ENCODE measurements at regions not wholly inside any gene's neighbourhood (a gene's known extent, or its start where the extent isn't known, plus 50 kb on each side); places are given as distances from the start of the nearest gene placed in this dataset.
A peak's percentile ranks its signal among the peaks of the same experiment; 100 is the strongest.
"Not testable (repeated sequence)": the region's sequence is repeated elsewhere in the genome, so short reads cannot be mapped to it uniquely, and the experiment has no call there.

DNA sequence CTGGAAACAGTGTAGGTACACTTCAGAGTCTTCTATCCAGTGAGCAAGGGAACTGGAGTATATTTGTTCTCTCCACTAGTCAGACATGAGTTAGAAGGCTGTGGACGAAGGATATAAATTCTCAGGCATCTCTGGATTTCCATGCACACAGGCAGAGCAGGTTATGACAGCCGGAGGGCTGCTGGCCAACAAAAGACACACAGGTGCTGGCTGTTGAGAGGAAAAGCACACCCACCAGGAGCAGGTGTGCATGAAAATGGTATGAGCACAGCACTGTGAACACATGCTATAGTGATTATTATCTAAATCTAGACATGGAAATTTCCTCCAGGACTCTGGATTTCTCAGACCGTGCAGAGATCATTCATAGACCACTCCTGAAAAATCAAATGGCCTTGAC lies 444.7 kb upstream of the RPS6KA3 start:
- peak; percentile 18 for DNase-seq

DNA sequence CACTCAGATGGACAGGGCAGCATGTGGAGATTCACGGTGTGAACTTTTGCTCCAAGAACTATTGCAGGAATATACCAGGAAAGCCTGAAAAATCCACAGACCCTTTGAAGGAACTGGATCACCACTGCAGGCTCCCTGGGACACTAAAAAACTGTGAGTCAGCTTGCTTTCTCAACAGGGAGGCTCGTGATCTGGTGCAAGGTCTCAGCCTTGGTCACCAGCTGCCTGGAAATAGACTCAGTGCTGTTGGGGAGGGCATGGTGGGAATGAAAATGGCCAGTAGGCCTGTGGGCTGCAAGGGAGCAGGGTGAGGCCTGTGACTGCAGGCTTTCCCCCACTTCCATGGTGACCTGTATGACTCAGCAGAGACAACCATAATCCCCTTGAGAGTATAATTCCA lies 426.4 kb upstream of the RPS6KA3 start:
- DNase-seq, result no peak

DNA sequence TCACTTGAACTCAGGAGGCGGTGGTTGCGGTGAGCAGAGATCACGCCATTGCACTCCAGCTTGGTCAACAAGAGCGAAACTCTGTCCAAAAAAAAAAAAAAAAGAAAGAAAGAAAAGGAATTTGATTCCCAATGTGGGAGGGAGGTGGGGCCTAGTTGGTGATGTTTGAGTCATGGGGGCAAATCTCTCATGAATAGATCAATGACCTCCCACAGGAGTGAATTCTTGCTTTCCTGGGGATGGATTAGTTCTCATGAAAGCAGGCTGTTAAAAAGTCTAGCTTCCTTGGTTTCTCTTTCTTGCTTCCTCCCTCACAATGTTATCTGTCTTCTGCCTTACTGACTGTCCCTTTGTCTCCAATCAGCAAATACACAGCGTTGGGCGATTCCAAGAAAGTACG lies 419.5 kb upstream of the RPS6KA3 start:
- DNase-seq, result no peak

DNA sequence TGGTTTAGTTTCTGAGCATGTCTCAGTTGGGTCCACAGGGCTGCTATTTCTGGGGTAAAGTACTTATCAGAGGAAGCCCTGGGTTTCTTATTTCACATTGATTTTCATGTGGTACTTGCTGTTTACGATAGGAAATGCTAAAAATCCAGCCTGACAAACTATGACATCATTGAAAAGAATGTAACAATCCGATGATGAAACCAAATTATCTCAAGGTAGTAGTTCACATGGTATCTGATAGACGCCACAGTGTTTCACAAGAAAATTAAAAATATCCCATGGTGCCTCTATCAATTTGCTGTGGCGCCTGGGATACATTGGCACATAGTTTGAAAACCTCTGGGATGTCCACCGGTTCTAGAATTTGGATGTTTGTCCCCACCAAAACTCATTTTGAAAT lies 418.9 kb upstream of the RPS6KA3 start:
- DNase-seq, result no peak

DNA sequence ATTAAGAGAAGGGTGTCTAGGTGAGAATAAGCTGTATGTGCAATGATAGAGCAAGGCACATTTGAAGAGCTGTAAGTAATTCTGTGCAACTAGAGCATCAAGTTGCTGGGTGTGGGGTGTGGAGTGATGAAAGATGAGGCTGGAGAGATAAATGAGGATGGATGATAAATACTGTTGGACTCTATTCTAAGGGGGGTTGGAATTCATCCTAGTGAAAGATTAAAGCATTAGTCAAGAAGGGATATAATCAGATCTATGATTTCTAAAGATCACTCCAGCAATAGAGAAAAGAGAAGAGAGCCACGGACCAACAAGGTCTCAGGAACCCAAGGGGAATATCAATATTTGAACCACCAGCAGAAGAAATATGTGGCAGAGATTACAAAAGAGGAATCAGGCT lies 415.0 kb upstream of the RPS6KA3 start:
- no peak for DNase-seq

DNA sequence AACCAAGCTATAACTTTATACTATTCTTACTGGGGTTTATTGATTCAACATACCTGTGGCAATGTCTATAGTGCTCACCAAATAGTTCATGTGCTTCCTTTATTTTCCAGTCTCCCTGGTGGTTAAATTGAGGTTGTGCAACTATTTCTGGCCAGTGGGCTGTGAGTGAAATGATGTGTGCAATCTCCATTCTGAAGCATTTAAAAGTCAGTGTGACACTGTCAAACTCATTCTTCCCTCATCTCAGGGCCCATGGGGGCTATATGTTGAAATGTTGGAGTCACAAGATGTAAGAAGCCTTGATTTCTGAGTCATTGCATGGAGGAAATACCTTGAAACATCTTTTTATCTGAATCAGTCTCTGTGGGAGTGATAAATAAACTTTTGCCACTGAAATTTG lies 414.3 kb upstream of the RPS6KA3 start:
- DNase-seq, result no peak

DNA sequence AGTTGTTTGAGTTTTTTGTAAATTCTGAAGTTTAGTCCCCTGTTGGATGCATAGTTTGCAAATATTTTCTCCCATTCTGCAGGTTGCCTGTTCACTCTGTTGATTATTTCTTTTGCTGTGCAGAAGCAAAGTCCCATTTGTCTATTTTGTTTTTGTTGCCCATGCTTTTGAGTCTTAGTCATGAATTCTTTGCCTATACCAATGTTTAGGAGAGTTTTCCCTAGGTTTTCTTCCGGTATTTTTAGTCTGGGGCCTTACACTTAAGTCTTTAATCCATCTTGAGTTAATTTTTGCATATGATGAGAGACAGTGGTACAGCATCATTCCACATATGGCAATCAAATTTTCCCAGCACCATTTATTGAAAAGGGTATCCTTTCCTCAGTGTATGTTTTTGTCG lies 405.8 kb upstream of the RPS6KA3 start:
- DNase-seq, result no peak

DNA sequence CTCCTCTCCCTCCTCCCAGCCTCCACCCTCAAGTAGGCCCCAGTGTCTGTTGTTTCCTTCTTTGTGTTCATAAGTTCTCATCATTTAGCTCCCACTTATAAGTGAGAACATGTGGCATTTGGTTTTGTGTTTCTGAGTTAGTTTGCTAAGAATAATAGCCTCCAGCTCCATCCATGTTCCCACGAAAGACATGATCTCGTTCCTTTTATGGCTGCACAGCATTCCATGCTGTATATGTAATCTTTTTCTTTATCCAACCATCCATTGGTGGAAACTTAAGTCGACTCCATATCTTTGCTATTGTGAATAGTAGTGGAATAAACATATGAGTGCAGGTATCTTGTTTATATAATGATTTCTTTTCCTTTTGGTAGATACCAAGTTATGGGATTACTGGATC lies 405.0 kb upstream of the RPS6KA3 start:
- not testable (repeated sequence) for DNase-seq

DNA sequence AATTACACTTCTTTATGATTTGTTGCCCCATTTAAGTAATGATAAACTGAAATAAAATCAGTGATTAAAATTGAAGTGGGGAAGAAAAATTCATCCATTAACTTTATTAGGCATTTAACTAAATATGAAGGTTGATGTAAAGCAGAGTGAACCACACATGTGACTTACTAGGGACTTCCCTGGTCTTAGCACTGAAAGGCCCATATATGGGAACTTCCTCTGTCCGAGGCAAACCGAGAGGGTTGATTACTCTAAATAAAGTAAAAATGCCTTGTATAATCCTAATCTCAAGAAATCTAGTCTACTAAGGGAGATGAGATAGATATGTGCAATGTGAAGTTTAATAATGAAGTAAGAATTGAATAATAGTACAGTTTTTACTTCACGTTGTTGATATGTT lies 403.9 kb upstream of the RPS6KA3 start:
- DNase-seq, result no peak

DNA sequence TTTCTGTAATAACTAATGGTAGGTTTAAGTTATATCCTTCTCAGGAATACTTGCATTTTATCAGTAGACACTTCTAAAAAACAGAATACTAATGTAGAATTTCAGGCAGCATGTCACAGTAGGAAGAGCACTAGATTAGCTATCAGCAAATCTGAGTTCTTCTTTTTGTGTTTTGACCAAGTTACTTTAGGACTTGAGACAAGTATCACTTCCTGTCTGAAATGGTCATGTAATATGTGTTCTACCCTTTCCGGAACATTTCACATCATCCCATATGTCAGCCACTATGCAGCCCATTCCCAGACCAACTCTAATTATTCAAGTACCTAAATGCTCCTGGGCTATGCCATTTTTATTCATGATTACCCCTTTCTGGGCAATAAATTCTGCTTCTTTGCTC lies 401.8 kb upstream of the RPS6KA3 start:
- DNase-seq, result no peak

DNA sequence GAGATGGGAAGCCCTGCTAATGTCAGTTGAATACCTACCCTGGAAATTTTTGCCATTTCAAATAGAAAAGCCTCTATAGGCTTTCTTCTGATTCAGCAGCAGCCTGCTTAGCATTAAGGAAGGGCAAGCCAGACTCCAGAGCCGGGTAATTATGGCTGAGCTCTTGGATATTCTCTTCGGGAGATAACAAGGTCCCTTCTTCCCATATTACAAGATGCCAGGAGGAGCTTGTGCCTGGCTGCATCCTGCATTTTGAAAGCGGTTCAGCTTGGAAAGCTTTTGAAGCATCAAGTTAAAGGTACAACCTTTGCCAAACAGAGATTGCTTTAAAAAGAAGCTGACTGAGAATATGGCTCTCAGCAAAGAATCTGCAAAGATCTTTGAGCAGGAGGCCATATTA lies 399.6 kb upstream of the RPS6KA3 start:
- DNase-seq, result no peak

DNA sequence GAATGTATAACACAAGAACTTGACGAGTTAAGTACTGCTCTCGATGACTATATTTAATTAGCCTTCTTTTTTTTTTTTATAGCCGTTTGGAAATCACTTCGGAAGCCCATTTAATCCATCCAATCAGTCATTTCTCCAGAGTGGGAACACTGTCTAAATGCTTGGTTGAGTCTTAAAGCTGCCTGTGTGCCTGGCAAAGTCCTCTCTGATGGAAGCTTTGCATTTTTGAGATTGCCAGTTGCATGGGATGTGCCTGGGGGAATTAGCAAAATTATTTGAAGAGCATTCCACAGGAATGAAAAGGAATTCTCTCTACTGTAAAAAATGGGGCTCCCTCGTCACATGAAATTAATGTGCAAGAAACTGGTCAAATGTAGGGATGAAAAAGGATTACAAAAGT lies 398.8 kb upstream of the RPS6KA3 start:
- no peak for DNase-seq

DNA sequence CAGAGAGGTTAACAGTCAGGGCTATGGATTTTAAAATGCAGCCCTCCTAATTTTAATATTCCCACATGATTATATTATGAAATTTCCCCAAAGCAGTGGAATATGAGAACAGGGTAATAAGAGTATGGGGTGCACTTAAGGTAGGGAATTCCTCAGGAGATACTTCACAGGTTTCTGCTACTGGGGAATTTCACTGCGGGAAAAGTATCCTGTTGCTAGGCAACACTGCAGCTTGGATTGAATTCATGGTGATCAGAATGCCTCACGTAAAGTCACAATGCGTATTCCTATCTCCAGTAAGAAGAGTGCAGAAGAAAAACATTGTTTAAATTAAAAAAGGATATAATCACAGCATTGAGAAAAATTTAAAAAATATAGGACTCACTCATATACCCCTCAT lies 398.1 kb upstream of the RPS6KA3 start:
- DNase-seq, result no peak

DNA sequence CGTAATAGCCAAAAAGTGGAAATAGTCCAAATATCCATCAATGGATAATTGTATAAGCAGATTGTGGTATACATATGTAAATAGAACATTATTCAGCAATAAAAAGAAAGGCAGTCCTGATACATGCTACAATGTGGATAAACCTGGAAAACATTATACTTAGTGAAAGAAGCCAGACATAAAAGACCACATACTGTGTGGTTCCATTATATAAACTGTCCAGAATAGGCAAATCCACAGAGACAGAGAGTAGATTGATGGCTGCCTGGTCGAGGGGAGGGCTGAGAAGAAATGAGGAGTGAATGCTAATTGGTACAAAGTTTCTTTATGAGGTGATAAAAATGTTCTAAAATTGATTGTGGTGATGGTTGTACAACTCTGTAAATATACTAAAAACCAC lies 397.4 kb upstream of the RPS6KA3 start:
- DNase-seq, result no peak

DNA sequence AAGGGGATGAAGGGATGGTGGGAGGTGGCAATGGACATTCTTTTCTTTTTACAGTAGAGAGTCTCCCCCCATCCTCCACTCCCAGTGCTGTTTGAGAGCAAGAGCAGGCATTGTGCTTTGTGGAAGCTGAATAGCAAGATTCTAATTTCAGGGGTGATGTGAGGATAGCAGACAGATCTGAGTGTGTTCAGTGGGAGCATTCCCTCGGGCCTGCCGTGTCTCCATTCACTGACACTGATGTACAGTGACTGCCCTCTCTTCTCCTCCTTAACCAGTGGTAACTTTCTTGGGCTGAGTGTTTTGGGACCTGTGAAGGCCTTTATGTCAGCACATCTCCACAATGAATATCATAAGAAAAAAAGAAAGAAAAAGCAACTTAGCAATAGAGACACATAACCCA lies 396.6 kb upstream of the RPS6KA3 start:
- DNase-seq, result no peak

DNA sequence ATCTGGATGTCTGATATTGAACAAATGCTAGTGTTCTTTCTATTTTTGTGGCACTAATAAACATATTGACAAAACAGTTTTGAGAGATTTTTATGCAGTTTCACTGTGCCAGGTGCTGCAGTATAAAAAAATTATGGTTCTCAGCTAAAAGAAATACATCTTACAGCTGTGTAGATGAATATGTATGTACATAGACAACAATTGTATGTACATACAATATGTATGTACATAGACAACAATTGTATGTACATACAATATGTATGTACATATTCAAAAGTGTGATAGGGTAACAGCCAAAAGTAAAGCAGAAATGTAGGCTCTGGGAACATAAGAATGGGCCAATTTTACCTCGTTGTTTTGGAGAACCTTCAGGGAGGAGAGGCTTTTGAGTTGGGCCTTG lies 390.0 kb upstream of the RPS6KA3 start:
- DNase-seq, result no peak

DNA sequence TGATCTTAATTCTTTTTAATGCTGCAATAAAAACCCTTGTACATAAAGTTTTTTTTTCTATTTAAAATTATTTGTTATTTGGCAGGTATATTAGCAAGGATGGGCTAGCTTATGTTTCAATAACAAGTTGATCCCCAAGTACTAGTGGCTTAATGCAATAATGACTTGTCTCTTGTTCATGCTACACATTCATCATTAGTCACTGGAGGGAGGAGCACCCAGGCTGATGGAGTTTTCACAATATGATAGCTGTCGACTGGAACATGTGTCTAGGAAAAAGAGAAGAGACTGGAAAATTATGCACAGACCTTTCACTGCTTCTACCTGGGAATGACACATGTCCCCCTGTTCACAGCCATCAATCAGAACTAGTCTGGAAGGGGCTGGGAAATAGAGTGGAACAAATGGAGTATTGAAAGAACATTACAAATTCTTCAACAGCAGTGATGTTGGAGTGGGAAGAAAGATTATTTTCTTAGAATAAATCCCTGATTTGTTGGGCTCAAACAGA lies 387.9 kb upstream of the RPS6KA3 start:
- no peak for DNase-seq

DNA sequence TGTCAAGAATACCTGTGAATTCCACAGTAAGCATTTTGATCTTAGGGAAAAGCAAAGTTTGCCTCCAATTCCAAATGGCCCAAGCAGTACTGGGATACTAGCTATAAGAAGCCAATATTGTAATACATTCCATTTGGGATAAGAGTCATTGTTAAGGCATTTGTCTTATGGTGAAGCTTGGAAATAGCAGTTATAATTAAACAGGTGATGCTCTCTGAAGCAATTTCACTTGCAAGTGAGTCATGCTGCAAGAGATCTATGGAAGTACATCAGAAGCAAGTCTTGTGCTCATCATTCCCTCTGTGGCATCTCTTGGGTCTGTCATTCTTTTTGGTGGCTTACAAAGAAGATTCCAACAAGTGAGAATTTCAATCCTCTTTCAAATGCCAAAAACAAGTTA lies 386.4 kb upstream of the RPS6KA3 start:
- DNase-seq, result no peak

DNA sequence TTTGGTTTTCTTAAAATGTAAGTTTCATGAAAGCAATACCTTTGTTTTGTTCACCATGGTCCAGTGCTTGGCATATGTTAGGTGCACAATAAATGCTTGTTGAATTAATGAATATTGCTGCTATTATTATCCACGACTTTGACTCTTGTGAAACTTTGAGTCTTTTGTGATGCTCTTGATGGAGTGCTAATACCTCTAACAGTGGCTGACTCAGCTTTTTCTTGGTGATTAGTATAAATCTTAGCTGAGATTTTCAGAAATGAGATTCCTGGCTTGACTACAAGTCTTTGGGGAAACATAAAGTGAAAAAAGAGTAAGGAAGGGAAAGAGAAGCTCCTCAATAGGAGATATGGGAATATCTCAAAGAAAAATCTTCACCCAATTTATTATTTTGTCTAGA lies 375.2 kb upstream of the RPS6KA3 start:
- DNase-seq, result no peak

DNA sequence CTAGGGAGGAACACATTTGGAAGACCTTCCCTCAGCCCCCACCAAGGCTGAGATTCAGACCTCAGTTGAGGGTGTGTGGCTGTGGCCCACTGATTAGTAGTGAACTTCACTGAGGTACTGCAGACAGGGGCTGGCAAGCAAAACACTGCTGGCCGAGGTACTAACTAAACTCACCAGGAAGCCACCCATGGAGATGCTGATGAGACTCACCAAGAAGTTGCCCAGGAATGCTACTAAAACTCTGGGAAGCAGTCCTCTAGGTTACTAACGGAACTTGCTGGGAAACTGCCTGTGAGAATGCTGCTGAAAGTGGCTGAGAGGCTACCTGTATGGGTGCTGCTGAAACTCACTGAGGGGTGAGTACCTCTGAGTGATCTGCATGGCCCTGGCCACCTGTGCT lies 372.4 kb upstream of the RPS6KA3 start:
- DNase-seq, result no peak

DNA sequence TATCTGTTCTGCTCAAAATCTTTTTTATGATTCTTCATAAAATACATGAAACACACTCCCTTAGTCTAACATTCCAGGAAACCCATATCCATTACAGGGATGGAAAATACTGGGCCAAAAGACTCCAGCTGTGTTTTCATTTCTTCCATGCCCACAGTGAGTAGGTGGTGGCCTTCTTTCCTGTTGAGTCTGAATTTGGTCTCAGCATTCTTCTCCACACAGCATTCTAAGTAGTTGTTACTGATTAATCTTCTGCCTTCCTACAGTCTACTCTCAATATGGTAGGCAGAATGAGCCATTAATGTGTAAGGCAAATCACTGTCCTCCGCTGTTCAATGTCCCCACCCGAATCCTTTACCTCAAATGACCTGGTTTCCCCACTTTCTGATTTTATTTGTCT lies 370.6 kb upstream of the RPS6KA3 start:
- DNase-seq, result no peak

DNA sequence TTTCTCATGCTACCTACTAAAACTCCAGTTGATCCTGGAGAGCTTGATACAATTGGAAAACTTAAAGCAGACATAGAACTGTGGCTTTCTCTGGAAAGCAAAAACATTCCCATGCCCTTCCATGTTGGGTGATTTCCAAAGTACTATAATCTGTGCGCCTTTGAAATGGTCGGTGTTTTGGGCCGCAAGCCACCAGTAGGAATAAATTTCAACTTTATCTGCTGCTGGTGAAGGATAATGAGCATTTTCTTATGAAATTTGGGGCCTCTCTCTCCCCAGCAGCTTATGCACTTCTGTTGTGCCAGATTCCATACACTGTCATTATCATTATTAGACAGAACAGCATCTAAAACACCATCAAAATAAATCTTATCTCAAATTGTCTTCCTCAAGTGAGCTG lies 366.7 kb upstream of the RPS6KA3 start:
- no peak for DNase-seq

DNA sequence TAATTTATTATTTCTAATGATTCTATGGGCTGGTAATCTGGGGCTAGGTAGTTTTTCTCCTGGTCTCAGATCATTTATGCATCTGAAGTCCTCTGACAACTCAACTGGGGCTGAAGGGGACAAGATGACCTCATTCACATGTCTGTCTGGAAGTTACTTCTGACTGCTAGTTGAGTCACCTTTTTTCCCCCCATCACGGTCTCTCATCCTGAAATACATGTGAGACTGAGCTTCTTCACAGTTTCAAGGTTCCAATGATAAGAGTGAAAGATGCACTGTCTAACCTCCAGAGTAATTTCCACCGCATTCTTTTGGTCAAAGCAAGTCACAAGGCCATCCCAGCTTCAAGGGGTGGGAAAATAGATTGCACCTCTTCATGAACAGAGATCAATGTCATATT lies 356.7 kb upstream of the RPS6KA3 start:
- no peak for DNase-seq

DNA sequence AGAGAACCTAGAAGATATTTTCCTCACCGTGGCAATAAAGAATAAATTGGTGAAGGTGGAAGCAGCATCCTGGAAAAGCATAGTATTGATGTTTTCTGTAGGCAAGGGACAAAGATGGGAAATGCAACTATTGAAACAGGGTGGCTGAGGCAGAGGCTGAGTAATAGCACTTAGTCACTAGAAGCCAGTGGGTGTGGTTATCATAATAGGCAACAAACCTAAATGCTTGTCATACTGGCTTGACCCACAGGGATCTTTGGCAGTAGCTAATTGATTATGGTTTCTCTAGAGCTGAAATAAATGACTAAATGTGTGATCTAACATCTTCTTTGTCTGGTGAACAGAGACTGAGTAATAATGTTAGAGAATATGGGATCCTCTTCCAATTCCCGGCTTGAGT lies 353.6 kb upstream of the RPS6KA3 start:
- no peak for DNase-seq

DNA sequence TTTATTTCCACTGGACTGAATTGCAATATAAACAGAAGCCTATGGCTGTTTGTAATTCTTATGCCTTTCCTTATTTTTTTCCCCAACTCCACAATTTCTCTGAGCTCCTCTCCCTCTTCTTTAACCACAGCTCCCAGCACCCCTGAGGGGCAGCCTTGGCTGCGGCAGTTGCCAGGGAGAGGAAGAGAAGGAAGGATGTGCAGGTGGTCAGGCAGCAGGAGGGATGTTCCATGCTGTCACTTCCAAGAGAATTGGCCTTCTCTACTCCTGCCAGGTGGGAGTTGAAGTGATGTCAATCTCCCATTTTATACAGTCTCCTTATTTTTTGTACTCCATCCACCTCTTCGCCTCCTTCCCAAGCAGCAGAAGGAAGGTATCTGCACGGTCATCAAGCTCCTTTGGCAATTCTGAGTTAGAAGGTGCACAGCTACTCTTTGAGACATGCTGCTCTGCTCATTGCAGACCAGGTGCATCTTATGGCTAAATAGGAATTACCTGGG lies 343.3 kb upstream of the RPS6KA3 start:
- no peak for DNase-seq

DNA sequence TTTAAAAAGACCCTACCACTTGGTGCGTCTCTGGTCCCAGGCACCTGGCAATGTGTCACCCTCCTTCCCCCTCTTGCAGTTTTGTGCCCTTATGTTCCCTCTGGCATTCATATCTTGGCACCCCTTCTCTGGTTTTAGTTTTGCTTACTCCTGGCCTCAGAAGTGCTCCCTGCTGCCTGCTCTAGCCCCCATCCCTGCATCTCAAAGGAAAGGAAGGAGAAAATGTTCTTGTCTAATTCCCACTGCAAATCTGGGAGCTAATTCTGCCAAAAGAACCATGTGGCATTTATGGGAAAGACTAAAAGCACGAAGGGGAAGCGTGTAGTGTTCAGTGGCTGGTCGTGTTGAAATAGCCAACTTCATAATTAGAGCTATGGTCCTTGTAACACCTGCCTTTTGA lies 340.1 kb upstream of the RPS6KA3 start:
- DNase-seq, result no peak
